ENCODE measurements at regions not wholly inside any gene's neighbourhood (a gene's known extent, or its start where the extent isn't known, plus 50 kb on each side); places are given as distances from the start of the nearest gene placed in this dataset.

GRCh38 chr10:30750971-30751677 lies 121.6 kb upstream of the LYZL2 start:
- no peak for TF ChIP-seq CTCF (IDR thresholded peaks at IDR 0.05)

- no peak for TF ChIP-seq CTCF (IDR thresholded peaks at IDR 0.05)
These were observed 119.8 kb upstream of the LYZL2 start for GRCh38 chr10:30749385-30749784.

DNA sequence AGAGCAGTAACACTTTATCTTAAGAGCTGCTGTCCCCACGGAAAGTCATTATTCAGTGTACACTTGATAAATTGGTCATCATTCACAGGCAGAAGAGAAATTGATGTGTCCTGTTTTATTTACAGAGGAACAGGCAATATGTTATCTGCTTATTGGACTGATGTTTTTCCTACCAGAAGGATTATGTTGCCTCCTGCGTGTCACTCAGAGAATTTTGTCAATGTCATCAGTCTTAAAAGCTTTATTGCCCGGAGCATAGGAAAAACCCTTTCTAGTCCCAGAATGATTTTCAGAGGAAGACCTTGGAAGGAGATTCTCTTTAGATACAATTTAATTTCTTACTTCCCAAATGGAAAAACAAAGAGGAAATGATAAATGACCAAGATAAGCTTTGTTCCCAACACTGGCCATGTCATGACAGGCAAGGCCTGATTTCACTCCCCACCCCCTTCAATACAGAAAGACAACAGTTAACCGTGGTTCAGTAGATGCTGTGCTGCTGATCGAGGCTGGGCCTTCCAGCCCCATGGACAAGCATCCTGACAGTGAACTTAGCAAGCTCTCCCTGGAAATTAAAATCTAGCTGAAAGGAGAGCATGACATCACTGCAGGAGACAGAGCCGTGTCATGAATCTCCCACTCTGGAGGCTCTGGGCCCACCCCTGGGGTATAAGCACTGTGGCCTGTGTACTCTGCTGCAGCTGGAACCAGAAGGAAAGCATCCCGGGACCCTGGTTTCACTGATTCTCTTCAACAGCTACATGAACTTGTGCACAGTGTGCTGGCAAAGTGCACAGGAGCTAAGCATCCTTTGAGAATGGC lies 118.8 kb upstream of the LYZL2 start:
- TF ChIP-seq CTCF (IDR thresholded peaks at IDR 0.05), result no peak

DNA sequence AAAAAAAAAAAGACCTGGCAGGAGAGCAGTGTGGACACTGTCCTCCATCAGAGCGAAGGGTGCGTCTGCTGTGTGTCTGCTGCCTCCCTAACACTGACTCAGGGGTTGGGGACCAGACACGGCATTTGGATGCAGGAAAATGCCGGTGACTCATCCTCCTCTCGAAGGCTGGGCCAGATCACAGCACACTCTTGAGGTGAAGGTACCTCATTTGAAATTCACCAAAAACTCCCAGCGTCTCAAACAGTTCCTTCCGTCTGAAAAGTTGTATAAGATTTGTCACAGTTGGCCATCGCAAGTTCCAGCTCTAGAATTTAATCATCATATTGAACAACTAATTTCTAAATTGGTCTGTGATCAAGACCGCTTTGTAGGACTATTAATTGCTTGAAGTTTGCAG lies 118.1 kb upstream of the LYZL2 start:
- TF ChIP-seq CTCF (IDR thresholded peaks at IDR 0.05), result no peak

DNA sequence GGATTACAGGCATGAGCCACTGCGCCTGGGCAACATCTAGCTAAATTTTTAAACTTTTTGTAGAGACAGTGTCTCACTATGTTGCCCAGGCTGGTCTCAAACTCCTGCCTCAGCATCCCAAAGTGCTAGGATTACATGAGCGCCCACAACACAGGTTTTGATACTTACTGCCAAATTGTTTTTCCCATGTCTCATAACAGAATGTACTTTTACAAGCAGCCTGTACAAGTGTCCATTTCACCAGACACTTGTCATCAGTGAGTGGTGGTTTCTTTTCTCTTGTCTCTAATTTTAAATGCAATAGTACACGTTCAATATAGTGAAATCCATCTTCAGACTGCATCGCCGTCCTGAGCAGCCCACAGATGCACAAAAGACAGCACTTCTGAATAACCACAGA lies 116.4 kb upstream of the LYZL2 start:
- no peak for TF ChIP-seq CTCF (IDR thresholded peaks at IDR 0.05)

GRCh38 chr10:30744106-30744505 lies 114.6 kb upstream of the LYZL2 start:
- TF ChIP-seq CTCF (IDR thresholded peaks at IDR 0.05), result no peak

GRCh38 chr10:30743586-30743985 lies 114.0 kb upstream of the LYZL2 start:
- no peak for TF ChIP-seq CTCF (IDR thresholded peaks at IDR 0.05)

Measured in LNCAP (cell line).